SK-N-SH treated with all-trans-retinoic acid at 6 μM for 48 hours (cell line): ENCODE measurements at regions not wholly inside any gene's neighbourhood (a gene's known extent, or its start where the extent isn't known, plus 50 kb on each side); places are given as distances from the start of the nearest gene placed in this dataset.
"Not testable (repeated sequence)": the region's sequence is repeated elsewhere in the genome, so short reads cannot be mapped to it uniquely, and the experiment has no call there.

Source experiments
- ARNTL ChIP-seq: fragments of 450-650 bp; formaldehyde crosslinking; IDR thresholded peaks from 2 replicates; pipeline ENCODE4 v1.5.0; 2020; ENCODE audit warnings: low read depth, mild to moderate bottlenecking, moderate library complexity, borderline replicate concordance
- BACH2 ChIP-seq: fragments of 250-450 bp; sonication (Bioruptor Pico); IDR thresholded peaks from 2 replicates; pipeline ENCODE4 v1.9.0; 2021; ENCODE audit warnings: mild to moderate bottlenecking, borderline replicate concordance
- CSDC2 ChIP-seq: fragments of 250-450 bp; sonication (Bioruptor Pico); IDR thresholded peaks from 2 replicates; pipeline ENCODE4 v1.5.0; 2020; ENCODE audit warnings: mild to moderate bottlenecking, moderate library complexity
- ESRRG ChIP-seq: fragments of 250-450 bp; sonication (Bioruptor Pico); IDR thresholded peaks from 2 replicates; pipeline ENCODE4 v1.6.1; 2021; ENCODE audit warnings: mild to moderate bottlenecking
- GLIS3 ChIP-seq: fragments of 250-450 bp; sonication (Bioruptor Pico); IDR thresholded peaks from 2 replicates; pipeline ENCODE4 v1.5.0; 2020; ENCODE audit warnings: mild to moderate bottlenecking, moderate library complexity
- RARB ChIP-seq: fragments of 250-450 bp; sonication (Bioruptor Pico); IDR thresholded peaks from 2 replicates; pipeline ENCODE4 v1.8.0; 2021; ENCODE audit warnings: mild to moderate bottlenecking, moderate library complexity
- SNAI2 ChIP-seq: fragments of 250-450 bp; sonication (Bioruptor Pico); IDR thresholded peaks from 2 replicates; pipeline ENCODE4 v1.5.0; 2020; ENCODE audit warnings: mild to moderate bottlenecking, moderate library complexity
- TCF4 ChIP-seq: fragments of 250-450 bp; sonication (Bioruptor Pico); IDR thresholded peaks from 2 replicates; pipeline ENCODE4 v1.8.0; 2021; ENCODE audit warnings: mild to moderate bottlenecking, moderate library complexity, borderline replicate concordance
- ZFP30 ChIP-seq: fragments of 450-650 bp; formaldehyde crosslinking; IDR thresholded peaks from 2 replicates; pipeline ENCODE4 v1.5.0; 2022; ENCODE audit warnings: mild to moderate bottlenecking, moderate library complexity
- TF ChIP-seq, protein P1 (sequence below): fragments of 250-450 bp; sonication (Bioruptor Pico); IDR thresholded peaks from 2 replicates; pipeline ENCODE4 v1.5.1; 2020; ENCODE audit warnings: low read depth, mild to moderate bottlenecking, moderate library complexity
- TF ChIP-seq, protein P2 (sequence below): fragments of 250-450 bp; sonication (Bioruptor Pico); IDR thresholded peaks from 2 replicates; pipeline ENCODE4 v1.8.0; 2020; ENCODE audit warnings: mild to moderate bottlenecking, moderate library complexity, borderline replicate concordance
- TF ChIP-seq, protein P3 (sequence below): fragments of 250-450 bp; sonication (Bioruptor Pico); IDR thresholded peaks from 2 replicates; pipeline ENCODE4 v1.5.0; 2020; ENCODE audit warnings: mild to moderate bottlenecking, moderate library complexity

DNA sequence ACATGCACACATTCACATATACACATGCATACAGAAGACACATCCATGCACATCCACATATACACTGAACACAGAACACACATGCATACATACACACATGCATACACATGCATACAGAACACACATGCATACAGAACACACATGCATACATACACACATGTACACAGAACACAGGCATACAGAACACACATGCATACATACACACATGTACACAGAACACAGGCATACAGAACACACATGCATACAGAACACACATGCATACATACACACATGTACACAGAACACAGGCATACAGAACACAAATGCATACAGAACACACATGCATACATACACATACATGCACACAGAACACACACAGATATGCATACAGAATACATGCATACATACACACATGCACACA lies 219.3 kb downstream of the FGF9 start:
- not testable (repeated sequence) for TF ChIP-seq ZFP30 (CRISPR knock-in tag); RARB; SNAI2 (CRISPR knock-in tag); BACH2 (CRISPR knock-in tag); TCF4 (CRISPR knock-in tag); CSDC2 (CRISPR knock-in tag); ESRRG; ARNTL (CRISPR knock-in tag); GLIS3 (CRISPR knock-in tag)
- TF ChIP-seq, protein P1, sequence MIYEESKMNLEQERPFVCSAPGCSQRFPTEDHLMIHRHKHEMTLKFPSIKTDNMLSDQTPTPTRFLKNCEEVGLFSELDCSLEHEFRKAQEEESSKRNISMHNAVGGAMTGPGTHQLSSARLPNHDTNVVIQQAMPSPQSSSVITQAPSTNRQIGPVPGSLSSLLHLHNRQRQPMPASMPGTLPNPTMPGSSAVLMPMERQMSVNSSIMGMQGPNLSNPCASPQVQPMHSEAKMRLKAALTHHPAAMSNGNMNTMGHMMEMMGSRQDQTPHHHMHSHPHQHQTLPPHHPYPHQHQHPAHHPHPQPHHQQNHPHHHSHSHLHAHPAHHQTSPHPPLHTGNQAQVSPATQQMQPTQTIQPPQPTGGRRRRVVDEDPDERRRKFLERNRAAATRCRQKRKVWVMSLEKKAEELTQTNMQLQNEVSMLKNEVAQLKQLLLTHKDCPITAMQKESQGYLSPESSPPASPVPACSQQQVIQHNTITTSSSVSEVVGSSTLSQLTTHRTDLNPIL (CRISPR knock-in tag), result not testable (repeated sequence)
- TF ChIP-seq, protein P2, sequence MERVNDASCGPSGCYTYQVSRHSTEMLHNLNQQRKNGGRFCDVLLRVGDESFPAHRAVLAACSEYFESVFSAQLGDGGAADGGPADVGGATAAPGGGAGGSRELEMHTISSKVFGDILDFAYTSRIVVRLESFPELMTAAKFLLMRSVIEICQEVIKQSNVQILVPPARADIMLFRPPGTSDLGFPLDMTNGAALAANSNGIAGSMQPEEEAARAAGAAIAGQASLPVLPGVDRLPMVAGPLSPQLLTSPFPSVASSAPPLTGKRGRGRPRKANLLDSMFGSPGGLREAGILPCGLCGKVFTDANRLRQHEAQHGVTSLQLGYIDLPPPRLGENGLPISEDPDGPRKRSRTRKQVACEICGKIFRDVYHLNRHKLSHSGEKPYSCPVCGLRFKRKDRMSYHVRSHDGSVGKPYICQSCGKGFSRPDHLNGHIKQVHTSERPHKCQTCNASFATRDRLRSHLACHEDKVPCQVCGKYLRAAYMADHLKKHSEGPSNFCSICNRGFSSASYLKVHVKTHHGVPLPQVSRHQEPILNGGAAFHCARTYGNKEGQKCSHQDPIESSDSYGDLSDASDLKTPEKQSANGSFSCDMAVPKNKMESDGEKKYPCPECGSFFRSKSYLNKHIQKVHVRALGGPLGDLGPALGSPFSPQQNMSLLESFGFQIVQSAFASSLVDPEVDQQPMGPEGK (CRISPR knock-in tag), result not testable (repeated sequence)
- TF ChIP-seq, protein P3, sequence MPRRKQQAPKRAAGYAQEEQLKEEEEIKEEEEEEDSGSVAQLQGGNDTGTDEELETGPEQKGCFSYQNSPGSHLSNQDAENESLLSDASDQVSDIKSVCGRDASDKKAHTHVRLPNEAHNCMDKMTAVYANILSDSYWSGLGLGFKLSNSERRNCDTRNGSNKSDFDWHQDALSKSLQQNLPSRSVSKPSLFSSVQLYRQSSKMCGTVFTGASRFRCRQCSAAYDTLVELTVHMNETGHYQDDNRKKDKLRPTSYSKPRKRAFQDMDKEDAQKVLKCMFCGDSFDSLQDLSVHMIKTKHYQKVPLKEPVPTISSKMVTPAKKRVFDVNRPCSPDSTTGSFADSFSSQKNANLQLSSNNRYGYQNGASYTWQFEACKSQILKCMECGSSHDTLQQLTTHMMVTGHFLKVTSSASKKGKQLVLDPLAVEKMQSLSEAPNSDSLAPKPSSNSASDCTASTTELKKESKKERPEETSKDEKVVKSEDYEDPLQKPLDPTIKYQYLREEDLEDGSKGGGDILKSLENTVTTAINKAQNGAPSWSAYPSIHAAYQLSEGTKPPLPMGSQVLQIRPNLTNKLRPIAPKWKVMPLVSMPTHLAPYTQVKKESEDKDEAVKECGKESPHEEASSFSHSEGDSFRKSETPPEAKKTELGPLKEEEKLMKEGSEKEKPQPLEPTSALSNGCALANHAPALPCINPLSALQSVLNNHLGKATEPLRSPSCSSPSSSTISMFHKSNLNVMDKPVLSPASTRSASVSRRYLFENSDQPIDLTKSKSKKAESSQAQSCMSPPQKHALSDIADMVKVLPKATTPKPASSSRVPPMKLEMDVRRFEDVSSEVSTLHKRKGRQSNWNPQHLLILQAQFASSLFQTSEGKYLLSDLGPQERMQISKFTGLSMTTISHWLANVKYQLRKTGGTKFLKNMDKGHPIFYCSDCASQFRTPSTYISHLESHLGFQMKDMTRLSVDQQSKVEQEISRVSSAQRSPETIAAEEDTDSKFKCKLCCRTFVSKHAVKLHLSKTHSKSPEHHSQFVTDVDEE (CRISPR knock-in tag), result not testable (repeated sequence)
